ENCODE measurements at regions not wholly inside any gene's neighbourhood (a gene's known extent, or its start where the extent isn't known, plus 50 kb on each side); places are given as distances from the start of the nearest gene placed in this dataset.
A peak's percentile ranks its signal among the peaks of the same experiment; 100 is the strongest.
"Not testable (repeated sequence)": the region's sequence is repeated elsewhere in the genome, so short reads cannot be mapped to it uniquely, and the experiment has no call there.

- DNase-seq = no peak
Observed at GRCh38 chr5:27818888-27819287, 780.5 kb upstream of the CDH9 start.

- DNase-seq = no peak
Observed at GRCh38 chr5:27814983-27815382, 776.6 kb upstream of the CDH9 start.

- DNase-seq = no peak
Observed at GRCh38 chr5:27814286-27814685, 775.9 kb upstream of the CDH9 start.

- no peak for DNase-seq
Observed at GRCh38 chr5:27810458-27810857, 772.1 kb upstream of the CDH9 start.

GRCh38 chr5:27797220-27797619 lies 758.8 kb upstream of the CDH9 start:
- no peak for DNase-seq

GRCh38 chr5:27788184-27788583 lies 749.8 kb upstream of the CDH9 start:
- no peak for DNase-seq

- DNase-seq = no peak
Observed at GRCh38 chr5:27784317-27784716, 745.9 kb upstream of the CDH9 start.

- no peak for DNase-seq
Observed at GRCh38 chr5:27778121-27778520, 739.7 kb upstream of the CDH9 start.

- no peak for DNase-seq
Observed at GRCh38 chr5:27773636-27774035, 735.2 kb upstream of the CDH9 start.

- DNase-seq = no peak
Observed at GRCh38 chr5:27773166-27773565, 734.8 kb upstream of the CDH9 start.

- DNase-seq = no peak
Observed at GRCh38 chr5:27769748-27770402, 731.5 kb upstream of the CDH9 start.

GRCh38 chr5:27748847-27749246 lies 710.5 kb upstream of the CDH9 start:
- DNase-seq = no peak

- not testable (repeated sequence) for DNase-seq
Observed at GRCh38 chr5:27743383-27743979, 705.1 kb upstream of the CDH9 start.

GRCh38 chr5:27742805-27743204 lies 704.4 kb upstream of the CDH9 start:
- DNase-seq = no peak

GRCh38 chr5:27734838-27735237 lies 696.5 kb upstream of the CDH9 start:
- no peak for DNase-seq

GRCh38 chr5:27733237-27733636 lies 694.9 kb upstream of the CDH9 start:
- no peak for DNase-seq

GRCh38 chr5:27727254-27727653 lies 688.9 kb upstream of the CDH9 start:
- no peak for DNase-seq

GRCh38 chr5:27722337-27722736 lies 684.0 kb upstream of the CDH9 start:
- DNase-seq = no peak

- no peak for DNase-seq
Observed at GRCh38 chr5:27708534-27708933, 670.1 kb upstream of the CDH9 start.

GRCh38 chr5:27706832-27707231 lies 668.4 kb upstream of the CDH9 start:
- no peak for DNase-seq

- no peak for DNase-seq
Observed at GRCh38 chr5:27705661-27706060, 667.3 kb upstream of the CDH9 start.

- DNase-seq = peak; percentile 46
Observed at GRCh38 chr5:27701931-27702903, 663.8 kb upstream of the CDH9 start.

- DNase-seq = no peak
Observed at GRCh38 chr5:27700526-27700925, 662.1 kb upstream of the CDH9 start.

GRCh38 chr5:27682600-27682999 lies 644.2 kb upstream of the CDH9 start:
- no peak for DNase-seq

Measured in NCI-H2171 treated with DMSO at 0.1 percent for 48 hours (cell line).